ENCODE measurements at regions not wholly inside any gene's neighbourhood (a gene's known extent, or its start where the extent isn't known, plus 50 kb on each side); places are given as distances from the start of the nearest gene placed in this dataset.

DNA sequence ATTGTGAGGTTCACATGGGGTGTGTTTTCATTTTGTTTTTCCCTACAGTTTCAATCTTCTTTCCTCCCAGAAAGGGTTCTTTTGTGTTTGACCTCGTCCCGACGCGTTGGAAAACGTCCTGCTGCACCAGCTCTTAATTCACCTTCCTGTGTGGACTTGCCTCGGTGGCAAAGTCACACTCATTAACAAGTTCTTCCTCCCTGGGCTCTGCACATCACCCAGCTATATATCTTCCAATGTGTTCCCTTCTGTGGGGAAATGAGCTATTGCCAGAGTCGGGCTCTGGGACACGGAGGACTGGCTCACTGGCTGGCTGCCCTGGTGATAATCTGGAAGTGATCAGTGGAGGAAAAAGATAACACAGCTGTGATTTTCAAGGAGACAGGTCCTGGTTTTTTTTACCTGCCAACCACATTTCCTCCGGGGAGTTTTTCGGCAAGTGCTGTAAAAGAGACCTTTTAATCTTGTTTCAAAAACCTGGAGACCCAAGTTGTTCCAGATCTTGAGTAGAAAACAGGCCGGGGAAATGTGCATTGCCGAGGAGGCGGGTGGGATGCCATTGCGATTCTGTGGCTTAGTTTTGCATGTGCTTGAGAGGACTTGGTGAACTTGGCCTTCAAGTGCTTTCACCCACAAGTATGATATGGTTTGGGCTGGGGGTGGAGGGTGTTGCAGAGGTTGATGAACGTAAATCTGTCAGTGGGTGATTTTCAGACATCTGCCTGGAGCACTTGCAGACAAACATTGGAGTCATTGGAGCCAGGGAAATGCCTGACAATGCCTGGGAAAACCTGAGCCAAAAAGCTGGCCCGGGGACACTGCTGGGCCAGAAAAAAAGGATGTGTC, 96.5 kb upstream of the CREB5 start:
- TF ChIP-seq, protein P1, sequence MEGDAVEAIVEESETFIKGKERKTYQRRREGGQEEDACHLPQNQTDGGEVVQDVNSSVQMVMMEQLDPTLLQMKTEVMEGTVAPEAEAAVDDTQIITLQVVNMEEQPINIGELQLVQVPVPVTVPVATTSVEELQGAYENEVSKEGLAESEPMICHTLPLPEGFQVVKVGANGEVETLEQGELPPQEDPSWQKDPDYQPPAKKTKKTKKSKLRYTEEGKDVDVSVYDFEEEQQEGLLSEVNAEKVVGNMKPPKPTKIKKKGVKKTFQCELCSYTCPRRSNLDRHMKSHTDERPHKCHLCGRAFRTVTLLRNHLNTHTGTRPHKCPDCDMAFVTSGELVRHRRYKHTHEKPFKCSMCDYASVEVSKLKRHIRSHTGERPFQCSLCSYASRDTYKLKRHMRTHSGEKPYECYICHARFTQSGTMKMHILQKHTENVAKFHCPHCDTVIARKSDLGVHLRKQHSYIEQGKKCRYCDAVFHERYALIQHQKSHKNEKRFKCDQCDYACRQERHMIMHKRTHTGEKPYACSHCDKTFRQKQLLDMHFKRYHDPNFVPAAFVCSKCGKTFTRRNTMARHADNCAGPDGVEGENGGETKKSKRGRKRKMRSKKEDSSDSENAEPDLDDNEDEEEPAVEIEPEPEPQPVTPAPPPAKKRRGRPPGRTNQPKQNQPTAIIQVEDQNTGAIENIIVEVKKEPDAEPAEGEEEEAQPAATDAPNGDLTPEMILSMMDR (IDR thresholded peaks at IDR 0.05 in 2 of 3, conservative IDR thresholded peaks at IDR 0.05 in 1 of 3; ENCODE audit: insufficient read depth in 2 of 3, low read depth in 1 of 3, low read length in 3 of 3): no peak
- TF ChIP-seq GTF2F1 (IDR thresholded peaks at IDR 0.05; ENCODE audit: low read depth, low read length): no peak
- TF ChIP-seq, protein P2, sequence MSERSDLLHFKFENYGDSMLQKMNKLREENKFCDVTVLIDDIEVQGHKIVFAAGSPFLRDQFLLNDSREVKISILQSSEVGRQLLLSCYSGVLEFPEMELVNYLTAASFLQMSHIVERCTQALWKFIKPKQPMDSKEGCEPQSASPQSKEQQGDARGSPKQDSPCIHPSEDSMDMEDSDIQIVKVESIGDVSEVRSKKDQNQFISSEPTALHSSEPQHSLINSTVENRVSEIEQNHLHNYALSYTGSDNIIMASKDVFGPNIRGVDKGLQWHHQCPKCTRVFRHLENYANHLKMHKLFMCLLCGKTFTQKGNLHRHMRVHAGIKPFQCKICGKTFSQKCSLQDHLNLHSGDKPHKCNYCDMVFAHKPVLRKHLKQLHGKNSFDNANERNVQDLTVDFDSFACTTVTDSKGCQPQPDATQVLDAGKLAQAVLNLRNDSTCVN (CRISPR knock-in tag; IDR thresholded peaks at IDR 0.05): no peak
- TF ChIP-seq, protein P3, sequence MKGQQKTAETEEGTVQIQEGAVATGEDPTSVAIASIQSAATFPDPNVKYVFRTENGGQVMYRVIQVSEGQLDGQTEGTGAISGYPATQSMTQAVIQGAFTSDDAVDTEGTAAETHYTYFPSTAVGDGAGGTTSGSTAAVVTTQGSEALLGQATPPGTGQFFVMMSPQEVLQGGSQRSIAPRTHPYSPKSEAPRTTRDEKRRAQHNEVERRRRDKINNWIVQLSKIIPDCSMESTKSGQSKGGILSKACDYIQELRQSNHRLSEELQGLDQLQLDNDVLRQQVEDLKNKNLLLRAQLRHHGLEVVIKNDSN (CRISPR knock-in tag; IDR thresholded peaks at IDR 0.05): no peak
- no peak for TF ChIP-seq BHLHE40 (IDR thresholded peaks at IDR 0.05; ENCODE audit: low read length)
- TF ChIP-seq, protein P4, sequence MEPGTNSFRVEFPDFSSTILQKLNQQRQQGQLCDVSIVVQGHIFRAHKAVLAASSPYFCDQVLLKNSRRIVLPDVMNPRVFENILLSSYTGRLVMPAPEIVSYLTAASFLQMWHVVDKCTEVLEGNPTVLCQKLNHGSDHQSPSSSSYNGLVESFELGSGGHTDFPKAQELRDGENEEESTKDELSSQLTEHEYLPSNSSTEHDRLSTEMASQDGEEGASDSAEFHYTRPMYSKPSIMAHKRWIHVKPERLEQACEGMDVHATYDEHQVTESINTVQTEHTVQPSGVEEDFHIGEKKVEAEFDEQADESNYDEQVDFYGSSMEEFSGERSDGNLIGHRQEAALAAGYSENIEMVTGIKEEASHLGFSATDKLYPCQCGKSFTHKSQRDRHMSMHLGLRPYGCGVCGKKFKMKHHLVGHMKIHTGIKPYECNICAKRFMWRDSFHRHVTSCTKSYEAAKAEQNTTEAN (CRISPR knock-in tag; IDR thresholded peaks at IDR 0.05): no peak
- TF ChIP-seq HSF4 (CRISPR knock-in tag; IDR thresholded peaks at IDR 0.05; ENCODE audit: borderline replicate concordance): no peak
- no peak for TF ChIP-seq GABPA (tag; conservative IDR thresholded peaks at IDR 0.05; ENCODE audit: low read depth)
- TF ChIP-seq HIVEP1 (CRISPR knock-in tag; IDR thresholded peaks at IDR 0.05): no peak
- TF ChIP-seq, protein P5, sequence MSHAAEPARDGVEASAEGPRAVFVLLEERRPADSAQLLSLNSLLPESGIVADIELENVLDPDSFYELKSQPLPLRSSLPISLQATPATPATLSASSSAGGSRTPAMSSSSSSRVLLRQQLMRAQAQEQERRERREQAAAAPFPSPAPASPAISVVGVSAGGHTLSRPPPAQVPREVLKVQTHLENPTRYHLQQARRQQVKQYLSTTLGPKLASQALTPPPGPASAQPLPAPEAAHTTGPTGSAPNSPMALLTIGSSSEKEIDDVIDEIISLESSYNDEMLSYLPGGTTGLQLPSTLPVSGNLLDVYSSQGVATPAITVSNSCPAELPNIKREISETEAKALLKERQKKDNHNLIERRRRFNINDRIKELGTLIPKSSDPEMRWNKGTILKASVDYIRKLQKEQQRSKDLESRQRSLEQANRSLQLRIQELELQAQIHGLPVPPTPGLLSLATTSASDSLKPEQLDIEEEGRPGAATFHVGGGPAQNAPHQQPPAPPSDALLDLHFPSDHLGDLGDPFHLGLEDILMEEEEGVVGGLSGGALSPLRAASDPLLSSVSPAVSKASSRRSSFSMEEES (CRISPR knock-in tag; IDR thresholded peaks at IDR 0.05): no peak
